Left lobe of liver (tissue), 2 donors: ENCODE measurements at regions not wholly inside any gene's neighbourhood (a gene's known extent, or its start where the extent isn't known, plus 50 kb on each side); places are given as distances from the start of the nearest gene placed in this dataset.
"Not testable (repeated sequence)": the region's sequence is repeated elsewhere in the genome, so short reads cannot be mapped to it uniquely, and the experiment has no call there.

Source experiments
- ATAC-seq: fragments of 200-7000 bp; cut with Tn5 transposase; one replicate; pipeline ENCODE4 v1.9.1; 2020; ENCODE audit warnings: mild to moderate bottlenecking, moderate library complexity
- DNase-seq: peaks from one replicate; pipeline ENCODE4 v3.0.0-alpha.2; 2020; ENCODE audit warnings: low spot score
- donor health status: DM: no; HTN: no; CAD: no; lungs with moderate emphysema.
- donor health status: DM: no; HTN: yes; CAD: no.

- ATAC-seq (peak; percentile 87), DNase-seq (no peak)
These were observed 126.7 kb downstream of the SLC25A46 start for GRCh38 chr5:110865400-110866094.

- DNase-seq = no peak
- ATAC-seq = no peak
These were observed 131.1 kb downstream of the SLC25A46 start for GRCh38 chr5:110869927-110870326.

- no peak for ATAC-seq
- DNase-seq = no peak
These were observed 133.4 kb downstream of the SLC25A46 start for GRCh38 chr5:110872200-110872599.

- ATAC-seq (peak; percentile 33), DNase-seq (no peak)
These were observed 134.2 kb downstream of the SLC25A46 start for GRCh38 chr5:110872963-110873362.

GRCh38 chr5:110873773-110874437 lies 135.1 kb downstream of the SLC25A46 start:
- DNase-seq = peak; percentile 58
- peak; percentile 98 for ATAC-seq

- DNase-seq, ATAC-seq: not testable (repeated sequence)
These were observed 136.3 kb downstream of the SLC25A46 start for GRCh38 chr5:110875115-110875514.

GRCh38 chr5:110878115-110878514 lies 139.3 kb downstream of the SLC25A46 start:
- DNase-seq = no peak
- no peak for ATAC-seq

GRCh38 chr5:110879675-110880074 lies 140.9 kb downstream of the SLC25A46 start:
- ATAC-seq (no peak), DNase-seq (no peak)

GRCh38 chr5:110880413-110880812 lies 141.6 kb downstream of the SLC25A46 start:
- peak; percentile 64 for ATAC-seq

GRCh38 chr5:110884005-110884404 lies 145.2 kb downstream of the SLC25A46 start:
- DNase-seq (no peak), ATAC-seq (no peak)

More at GRCh38 chr5:110880413-110880812, 141.6 kb downstream of the SLC25A46 start:
- peak; percentile 58 for DNase-seq

GRCh38 chr5:110887170-110887569 lies 148.4 kb downstream of the SLC25A46 start:
- not testable (repeated sequence) for ATAC-seq, DNase-seq

GRCh38 chr5:110893854-110894483 lies 155.2 kb downstream of the SLC25A46 start:
- not testable (repeated sequence) for ATAC-seq, DNase-seq

- DNase-seq = no peak
- peak; percentile 86 for ATAC-seq
These were observed 156.0 kb downstream of the SLC25A46 start for GRCh38 chr5:110894805-110895204.

GRCh38 chr5:110896901-110897300 lies 158.1 kb downstream of the SLC25A46 start:
- DNase-seq (no peak), ATAC-seq (no peak)

GRCh38 chr5:110899566-110900412 lies 161.0 kb downstream of the SLC25A46 start:
- DNase-seq (no peak), ATAC-seq (no peak)

GRCh38 chr5:110900829-110901228 lies 162.0 kb downstream of the SLC25A46 start:
- ATAC-seq (no peak), DNase-seq (no peak)

- ATAC-seq (no peak), DNase-seq (no peak)
These were observed 165.2 kb downstream of the SLC25A46 start for GRCh38 chr5:110903966-110904365.

GRCh38 chr5:110908848-110909247 lies 162.7 kb upstream of the TSLP start:
- no peak for DNase-seq
- peak; percentile 44 for ATAC-seq

GRCh38 chr5:110909415-110909814 lies 162.1 kb upstream of the TSLP start:
- DNase-seq = no peak
- ATAC-seq = peak; percentile 41

GRCh38 chr5:110909950-110910349 lies 161.6 kb upstream of the TSLP start:
- DNase-seq = no peak
- ATAC-seq = peak; percentile 92

GRCh38 chr5:110913221-110913620 lies 158.3 kb upstream of the TSLP start:
- ATAC-seq = no peak
- DNase-seq = no peak
